Duodenal mucosa (tissue), 2 donors: ENCODE measurements at regions not wholly inside any gene's neighbourhood (a gene's known extent, or its start where the extent isn't known, plus 50 kb on each side); places are given as distances from the start of the nearest gene placed in this dataset.

Experiments
- H3K27ac ChIP-seq: one replicate; pipeline ENCODE4 v1.7.0; 2013; ENCODE audit warnings: low read depth, low read length
- H3K27me3 ChIP-seq, 2 donors: one replicate each; pipeline ENCODE4 v1.7.0; 2013; ENCODE audit warnings: low read length in 2 of 2, control low read depth in 1 of 2; ENCODE audit not compliant: insufficient read depth in 2 of 2, control insufficient read depth in 1 of 2
- H3K36me3 ChIP-seq, 2 donors: one replicate each; pipeline ENCODE4 v1.7.0; 2013; ENCODE audit warnings: low read length in 2 of 2, control low read depth in 1 of 2; ENCODE audit not compliant: insufficient read depth in 2 of 2, control insufficient read depth in 1 of 2
- H3K4me1 ChIP-seq, 2 donors: one replicate each; pipeline ENCODE4 v1.7.0; 2013; ENCODE audit warnings: low read length in 2 of 2, control low read depth in 1 of 2; ENCODE audit not compliant: insufficient read depth in 2 of 2, control insufficient read depth in 1 of 2
- H3K4me3 ChIP-seq, 2 donors: one replicate each; pipeline ENCODE4 v1.7.0; 2013; ENCODE audit warnings: low read length in 2 of 2, low read depth in 1 of 2
- H3K9ac ChIP-seq, 2 donors: one replicate each; pipeline ENCODE4 v1.7.0; 2013; ENCODE audit warnings: low read length in 2 of 2, low read depth in 1 of 2
- H3K9me3 ChIP-seq, 2 donors: one replicate each; pipeline ENCODE4 v1.7.0; 2013; ENCODE audit warnings: low read length in 2 of 2, control low read depth in 1 of 2; ENCODE audit not compliant: control insufficient read depth in 1 of 2

GRCh38 chr6:150666071-150666470 lies 66.4 kb downstream of the PLEKHG1 start:
- Histone ChIP-seq H3K36me3 (peaks cover 0 to 3% of the 10 kb centered on the region in 2 donors), H3K4me3 (no peak overlapping the region), H3K4me1 (peaks cover 14 to 26% of the 10 kb centered on the region in 2 donors), H3K9ac (no peak overlapping the region), H3K9me3 (no peaks in the 10 kb centered on the region), H3K27ac (peak overlapping the region; percentile 28), H3K27me3 (no peaks in the 10 kb centered on the region)

- H3K4me3 ChIP-seq, result no peak overlapping the region
- peaks cover 0 to 3% of the 10 kb centered on the region in 2 donors for H3K36me3 ChIP-seq
- no peak overlapping the region for H3K9ac ChIP-seq
- no peaks in the 10 kb centered on the region for H3K9me3 ChIP-seq
- peaks cover 14 to 26% of the 10 kb centered on the region in 2 donors for H3K4me1 ChIP-seq
- no peak overlapping the region for H3K27ac ChIP-seq
- no peaks in the 10 kb centered on the region for H3K27me3 ChIP-seq
These were observed 67.7 kb downstream of the PLEKHG1 start for GRCh38 chr6:150667359-150667758.

- Histone ChIP-seq H3K27ac (peak overlapping the region; percentile 34), H3K4me1 (peaks cover 17 to 32% of the 10 kb centered on the region in 2 donors), H3K9me3 (no peaks in the 10 kb centered on the region), H3K9ac (no peak overlapping the region), H3K27me3 (no peaks in the 10 kb centered on the region), H3K4me3 (no peak overlapping the region), H3K36me3 (peaks cover 0 to 3% of the 10 kb centered on the region in 2 donors)
These were observed 68.5 kb downstream of the PLEKHG1 start for GRCh38 chr6:150667977-150668716.

GRCh38 chr6:150668900-150669302 lies 69.2 kb downstream of the PLEKHG1 start:
- Histone ChIP-seq H3K9ac (peak overlapping the region in 1 of 2 donors; percentile 35), H3K27ac (no peak overlapping the region), H3K4me1 (peaks cover 23 to 39% of the 10 kb centered on the region in 2 donors)

GRCh38 chr6:150670311-150670710 lies 70.6 kb downstream of the PLEKHG1 start:
- Histone ChIP-seq H3K4me1 (peaks cover 23 to 42% of the 10 kb centered on the region in 2 donors), H3K27me3 (no peaks in the 10 kb centered on the region), H3K9ac (no peak overlapping the region), H3K36me3 (peaks cover 0 to 3% of the 10 kb centered on the region in 2 donors), H3K27ac (no peak overlapping the region), H3K9me3 (no peaks in the 10 kb centered on the region), H3K4me3 (no peak overlapping the region)

More at GRCh38 chr6:150668900-150669302, 69.2 kb downstream of the PLEKHG1 start:
- Histone ChIP-seq H3K4me3 (no peak overlapping the region), H3K9me3 (no peaks in the 10 kb centered on the region), H3K27me3 (no peaks in the 10 kb centered on the region), H3K36me3 (peaks cover 0 to 3% of the 10 kb centered on the region in 2 donors)

GRCh38 chr6:150672800-150673199 lies 73.1 kb downstream of the PLEKHG1 start:
- Histone ChIP-seq H3K9me3 (no peaks in the 10 kb centered on the region), H3K27me3 (no peaks in the 10 kb centered on the region), H3K36me3 (peaks cover 3 to 7% of the 10 kb centered on the region in 2 donors), H3K4me1 (peaks cover 23 to 30% of the 10 kb centered on the region in 2 donors), H3K4me3 (no peak overlapping the region), H3K27ac (no peak overlapping the region), H3K9ac (no peak overlapping the region)

GRCh38 chr6:150673720-150674346 lies 74.1 kb downstream of the PLEKHG1 start:
- Histone ChIP-seq H3K4me1 (peaks cover 15 to 21% of the 10 kb centered on the region in 2 donors), H3K4me3 (peak overlapping the region; percentile 26 to 30), H3K9ac (no peak overlapping the region), H3K27ac (no peak overlapping the region), H3K36me3 (peaks cover 3 to 7% of the 10 kb centered on the region in 2 donors), H3K9me3 (no peaks in the 10 kb centered on the region), H3K27me3 (no peaks in the 10 kb centered on the region)

GRCh38 chr6:150676344-150676743 lies 76.7 kb downstream of the PLEKHG1 start:
- Histone ChIP-seq H3K9ac (no peak overlapping the region), H3K36me3 (peaks cover 0 to 7% of the 10 kb centered on the region in 2 donors), H3K9me3 (no peaks in the 10 kb centered on the region), H3K27ac (no peak overlapping the region), H3K4me3 (no peak overlapping the region), H3K27me3 (no peaks in the 10 kb centered on the region), H3K4me1 (peaks cover 9 to 15% of the 10 kb centered on the region in 2 donors)

- Histone ChIP-seq H3K27ac (no peak overlapping the region), H3K9me3 (no peaks in the 10 kb centered on the region)
These were observed 77.1 kb downstream of the PLEKHG1 start for GRCh38 chr6:150676772-150677171.

GRCh38 chr6:150680510-150680909 lies 80.8 kb downstream of the PLEKHG1 start:
- Histone ChIP-seq H3K4me1 (peaks cover 5 to 7% of the 10 kb centered on the region in 2 donors), H3K36me3 (peaks cover 0 to 7% of the 10 kb centered on the region in 2 donors), H3K9me3 (no peaks in the 10 kb centered on the region), H3K4me3 (no peak overlapping the region), H3K27ac (no peak overlapping the region), H3K27me3 (no peaks in the 10 kb centered on the region), H3K9ac (no peak overlapping the region)

More at GRCh38 chr6:150676772-150677171, 77.1 kb downstream of the PLEKHG1 start:
- Histone ChIP-seq H3K9ac (no peak overlapping the region), H3K36me3 (peaks cover 0 to 7% of the 10 kb centered on the region in 2 donors), H3K4me1 (peaks cover 9 to 15% of the 10 kb centered on the region in 2 donors), H3K4me3 (no peak overlapping the region), H3K27me3 (no peaks in the 10 kb centered on the region)
